ENCODE measurements at regions not wholly inside any gene's neighbourhood (a gene's known extent, or its start where the extent isn't known, plus 50 kb on each side); places are given as distances from the start of the nearest gene placed in this dataset.

GRCh38 chr3:182740710-182741109, 52.6 kb upstream of the ATP11B start:
- DNase-seq = no peak

DNA sequence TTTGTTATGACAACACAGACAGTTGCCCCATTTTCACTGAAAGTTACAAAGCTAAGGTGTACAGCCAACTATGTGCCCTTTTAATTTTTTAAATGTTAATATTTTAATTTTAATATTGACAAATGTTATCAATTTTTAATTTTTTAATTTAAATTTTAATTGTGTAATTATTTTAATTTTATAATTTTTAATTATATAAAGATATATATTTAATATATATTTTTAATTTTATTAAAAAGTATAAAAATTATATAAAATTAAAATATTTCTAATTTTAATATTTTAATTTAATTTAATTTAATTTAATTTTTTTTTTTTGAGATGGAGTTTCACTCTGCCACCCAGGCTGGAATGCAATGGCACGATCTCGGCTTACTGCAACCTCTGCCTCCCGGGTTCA, 52.1 kb upstream of the ATP11B start:
- no peak for DNase-seq
